GM23248 (cell line): ENCODE measurements at regions not wholly inside any gene's neighbourhood (a gene's known extent, or its start where the extent isn't known, plus 50 kb on each side); places are given as distances from the start of the nearest gene placed in this dataset.

Experiments used
- DNase-seq: peaks from one replicate; pipeline ENCODE4 v3.0.0-alpha.2; 2015
- H2AFZ ChIP-seq: fragments of 200-600 bp; sonication (generic); 2 replicates; pipeline ENCODE4 v1.6.1; 2016; ENCODE audit warnings: antibody characterized with exemption
- H3F3A ChIP-seq: fragments of 200-600 bp; sonication (generic); 2 replicates; pipeline ENCODE4 v1.6.1; 2016; ENCODE audit warnings: mild to moderate bottlenecking, antibody characterized with exemption, mixed run types; ENCODE audit not compliant: insufficient read depth
- H3K27ac ChIP-seq: fragments of 200-600 bp; sonication (generic); 2 replicates; pipeline ENCODE4 v1.5.1; 2016; ENCODE audit warnings: mild to moderate bottlenecking
- H3K27me3 ChIP-seq: fragments of 200-600 bp; sonication (generic); replicated peaks from 2 replicates; pipeline ENCODE4 v1.6.1; 2016; ENCODE audit warnings: mild to moderate bottlenecking; ENCODE audit not compliant: insufficient read depth
- H3K36me3 ChIP-seq: fragments of 200-600 bp; sonication (generic); 2 replicates; pipeline ENCODE4 v1.6.1; 2016; ENCODE audit warnings: low read depth, mild to moderate bottlenecking
- H3K4me1 ChIP-seq: fragments of 200-600 bp; sonication (generic); 2 replicates; pipeline ENCODE4 v1.6.1; 2016; ENCODE audit warnings: mild to moderate bottlenecking; ENCODE audit not compliant: insufficient read depth
- H3K4me2 ChIP-seq: fragments of 200-600 bp; sonication (generic); one replicate; pipeline ENCODE4 v1.6.1; 2016; ENCODE audit warnings: mild to moderate bottlenecking; ENCODE audit not compliant: unreplicated experiment
- H3K4me3 ChIP-seq: fragments of 200-600 bp; sonication (generic); 2 replicates; pipeline ENCODE4 v1.5.1; 2016; ENCODE audit warnings: mild to moderate bottlenecking
- H3K79me2 ChIP-seq: fragments of 200-600 bp; sonication (generic); 2 replicates; pipeline ENCODE4 v1.6.1; 2016; ENCODE audit warnings: mild to moderate bottlenecking; ENCODE audit not compliant: insufficient read depth
- H3K9ac ChIP-seq: fragments of 200-600 bp; sonication (generic); 2 replicates; pipeline ENCODE4 v1.6.1; 2016; ENCODE audit warnings: mild to moderate bottlenecking
- H3K9me2 ChIP-seq: fragments of 200-600 bp; sonication (generic); 2 replicates; pipeline ENCODE4 v1.6.1; 2016; ENCODE audit warnings: mixed run types, mild to moderate bottlenecking, moderate library complexity; ENCODE audit not compliant: insufficient read depth
- H3K9me3 ChIP-seq: fragments of 200-600 bp; sonication (generic); one replicate; pipeline ENCODE4 v1.6.1; 2017; ENCODE audit warnings: low read depth
- H4K20me1 ChIP-seq: fragments of 200-600 bp; sonication (generic); 2 replicates; pipeline ENCODE4 v1.6.0; 2016; ENCODE audit not compliant: insufficient read depth
- EZH2 ChIP-seq: fragments of 200-600 bp; sonication (generic); IDR thresholded peaks from 2 replicates; pipeline ENCODE4 v1.6.1; 2018; ENCODE audit warnings: antibody characterized with exemption, mild to moderate bottlenecking; ENCODE audit not compliant: insufficient read depth, poor library complexity, severe bottlenecking
- EZH2phosphoT487 ChIP-seq: fragments of 200-600 bp; sonication (generic); IDR thresholded peaks from 2 replicates; pipeline ENCODE4 v1.6.1; 2018; ENCODE audit warnings: antibody characterized with exemption, moderate library complexity, mild to moderate bottlenecking, low read depth; ENCODE audit not compliant: insufficient read depth
- WGBS, 2 experiments: methylation state at CpG; one replicate each; pipeline ENCODE4 v1.1.6; 2015 to 2017; ENCODE audit warnings: low lambda C conversion rate in 2 of 2, low coverage in 1 of 2; ENCODE audit errors: missing lambda C conversion rate in 2 of 2; 5-methylcytosine and 5-hydroxymethylcytosine counted together
- in situ Hi-C: fragments of 300-500 bp; cut with MboI; formaldehyde crosslinking; loops from 2 replicates; pipeline ENCODE4 v1.15.0; 2020

DNA sequence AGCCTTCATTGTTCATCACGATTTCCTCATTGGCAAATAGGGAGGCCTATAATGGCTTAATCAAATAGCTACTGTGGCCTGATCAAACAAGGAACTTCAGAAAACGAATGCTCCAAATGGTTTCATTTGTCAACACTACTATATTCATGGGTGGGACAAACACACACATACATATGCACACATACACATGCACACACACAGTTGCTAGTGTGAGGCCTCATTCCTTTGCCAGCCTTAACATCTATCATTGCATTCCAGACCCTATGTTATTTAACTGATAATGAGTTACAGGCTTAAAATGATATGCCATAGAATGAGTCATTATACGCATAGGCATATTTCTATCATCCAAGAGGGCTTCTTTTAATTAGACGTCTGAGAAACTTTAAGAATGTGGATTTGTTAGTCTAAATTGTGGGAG is 140.2 kb downstream of the KLF5 start:
- H3K4me1 ChIP-seq, result peaks cover 18% of the 10 kb centered on the region
- no peak overlapping the region for H2AFZ ChIP-seq
- no peak for DNase-seq
- no peak overlapping the region for H3K27ac ChIP-seq
- in situ Hi-C loops, result no loop called here
- H3K27me3 ChIP-seq, result no peaks in the 10 kb centered on the region
- 34 to 41% methylated on average over 4 of the region's 4 CpGs for WGBS, 2 experiments
- TF ChIP-seq EZH2phosphoT487 (no peak), EZH2 (no peak)
- no peaks in the 10 kb centered on the region for H4K20me1 ChIP-seq
- H3K4me2 ChIP-seq, result no peak overlapping the region
- no peak overlapping the region for H3K4me3 ChIP-seq
- H3K9me3 ChIP-seq, result no peaks in the 10 kb centered on the region
- no peaks in the 10 kb centered on the region for H3F3A ChIP-seq
- no peaks in the 10 kb centered on the region for H3K36me3 ChIP-seq
- H3K9me2 ChIP-seq, result no peaks in the 10 kb centered on the region
- no peaks in the 10 kb centered on the region for H3K79me2 ChIP-seq
- no peak overlapping the region for H3K9ac ChIP-seq

DNA sequence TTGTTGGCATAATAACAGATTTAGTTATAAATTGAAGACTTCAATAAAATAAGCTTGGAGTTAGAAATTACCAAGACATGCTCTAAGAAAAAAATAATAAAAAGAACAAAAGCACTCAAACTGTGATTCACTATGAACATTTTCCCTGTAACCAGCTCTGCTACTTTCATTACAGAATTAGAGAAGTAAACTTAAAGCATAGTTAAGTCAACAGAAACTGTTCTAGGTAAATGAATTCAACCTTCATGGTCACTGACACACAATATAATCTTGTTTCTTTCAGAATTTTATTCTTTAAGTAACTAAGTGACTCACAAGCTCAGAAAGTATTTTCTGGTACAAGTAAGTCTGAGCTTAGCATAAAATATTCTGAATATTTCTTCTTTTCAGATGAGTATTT is 136.3 kb downstream of the KLF5 start:
- Histone ChIP-seq H3K9me2 (no peaks in the 10 kb centered on the region), H3K27ac (no peak overlapping the region), H3K9me3 (no peaks in the 10 kb centered on the region), H2AFZ (no peak overlapping the region), H4K20me1 (no peaks in the 10 kb centered on the region), H3K4me1 (0 out of 2 replicates have a peak, but pooled peaks cover 5% of the 10 kb centered on the region), H3K79me2 (no peaks in the 10 kb centered on the region), H3K27me3 (no peaks in the 10 kb centered on the region), H3K36me3 (no peaks in the 10 kb centered on the region), H3F3A (no peaks in the 10 kb centered on the region), H3K9ac (no peak overlapping the region), H3K4me3 (no peak overlapping the region), H3K4me2 (no peak overlapping the region)
- TF ChIP-seq EZH2phosphoT487 (no peak), EZH2 (no peak)
- in situ Hi-C loops, result no loop called here
- DNase-seq, result no peak

DNA sequence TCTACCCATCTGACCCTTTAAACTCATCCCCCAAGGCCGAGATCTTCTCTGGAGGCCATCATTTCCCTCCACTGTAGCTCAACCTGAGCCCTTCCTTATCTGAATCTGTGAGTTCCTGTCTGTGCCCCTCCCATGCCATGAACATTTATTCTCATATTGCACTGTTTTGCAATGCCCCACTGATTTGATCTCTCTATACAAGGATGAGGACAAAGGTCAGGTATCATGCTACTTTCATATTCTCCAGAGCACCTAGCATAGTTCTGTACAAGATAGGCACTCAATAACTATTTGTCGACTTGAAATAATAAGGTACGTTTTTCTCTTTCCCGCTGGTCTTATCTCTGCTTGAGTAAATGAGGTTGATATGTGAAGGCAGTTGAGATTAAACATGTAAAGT is 135.5 kb downstream of the KLF5 start:
- TF ChIP-seq EZH2phosphoT487 (no peak), EZH2 (no peak)
- Histone ChIP-seq H3K27me3 (no peaks in the 10 kb centered on the region), H3K9me2 (no peaks in the 10 kb centered on the region), H3K36me3 (no peaks in the 10 kb centered on the region), H3K4me2 (no peak overlapping the region), H3K4me1 (0 out of 2 replicates have a peak, but pooled peaks cover 5% of the 10 kb centered on the region), H2AFZ (no peak overlapping the region), H3K9ac (no peak overlapping the region), H3K4me3 (no peak overlapping the region), H3K9me3 (no peaks in the 10 kb centered on the region), H4K20me1 (no peaks in the 10 kb centered on the region), H3K79me2 (no peaks in the 10 kb centered on the region), H3K27ac (no peak overlapping the region), H3F3A (no peaks in the 10 kb centered on the region)
- in situ Hi-C loops, result no loop called here
- no peak for DNase-seq
- 65 to 66% methylated on average over 4 of the region's 4 CpGs for WGBS, 2 experiments

DNA sequence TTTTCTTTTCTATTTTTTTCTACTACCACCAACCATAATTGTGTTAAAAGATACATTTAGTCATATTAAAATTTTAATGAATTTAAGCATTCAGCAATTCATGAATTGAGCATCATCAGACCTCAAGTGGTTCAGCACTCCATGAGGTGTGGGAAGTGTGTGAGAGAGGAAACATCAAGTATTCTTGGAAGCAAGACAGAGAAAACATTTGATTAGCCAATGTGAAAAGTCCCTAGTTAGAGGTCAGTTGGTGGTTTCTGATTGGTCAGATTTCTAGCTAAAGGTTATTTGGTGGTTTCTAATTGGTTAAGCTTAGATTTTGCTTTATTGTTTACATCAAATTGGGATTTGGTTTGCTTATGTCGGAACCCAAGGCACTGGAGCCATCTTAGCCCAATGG is 134.7 kb downstream of the KLF5 start:
- no peak overlapping the region for H3K27ac ChIP-seq
- WGBS, 2 experiments, result 75 to 80% methylated on average over 1 of the region's 1 CpG
- no peak for DNase-seq
- in situ Hi-C loops, result no loop called here
- no peak overlapping the region for H2AFZ ChIP-seq
- no peaks in the 10 kb centered on the region for H3K27me3 ChIP-seq
- TF ChIP-seq EZH2phosphoT487 (no peak), EZH2 (no peak)
- no peaks in the 10 kb centered on the region for H3K79me2 ChIP-seq
- 0 out of 2 replicates have a peak, but pooled peaks cover 5% of the 10 kb centered on the region for H3K4me1 ChIP-seq
- no peaks in the 10 kb centered on the region for H3K9me3 ChIP-seq
- no peaks in the 10 kb centered on the region for H3K36me3 ChIP-seq
- H3K4me3 ChIP-seq, result no peak overlapping the region
- H3K9me2 ChIP-seq, result no peaks in the 10 kb centered on the region
- H3K4me2 ChIP-seq, result no peak overlapping the region
- H3F3A ChIP-seq, result no peaks in the 10 kb centered on the region
- no peak overlapping the region for H3K9ac ChIP-seq
- H4K20me1 ChIP-seq, result no peaks in the 10 kb centered on the region

DNA sequence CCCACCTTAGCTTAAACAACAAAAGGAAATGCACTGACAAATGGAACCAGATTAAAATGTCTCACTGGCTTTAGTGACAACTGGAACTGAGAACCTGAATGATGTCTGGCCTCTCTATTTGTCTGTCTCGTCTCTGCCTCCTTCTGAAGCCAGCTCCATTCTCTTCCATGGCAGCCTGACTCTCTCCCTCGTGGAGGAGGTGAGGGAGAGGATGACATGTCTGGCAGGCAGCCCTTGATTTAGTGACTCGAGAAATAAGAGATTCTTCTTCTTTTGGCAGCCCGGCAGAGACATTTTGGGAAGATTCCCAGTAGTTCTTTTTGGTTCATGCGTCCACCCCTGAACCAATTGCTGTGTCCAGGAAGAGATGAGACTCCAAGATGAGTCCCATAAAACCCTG is 131.7 kb downstream of the KLF5 start:
- Histone ChIP-seq H3K9me3 (no peaks in the 10 kb centered on the region), H3K9me2 (no peaks in the 10 kb centered on the region), H3K4me1 (0 out of 2 replicates have a peak, but pooled peaks cover 5% of the 10 kb centered on the region), H2AFZ (peak overlapping the region; percentile 8; the same call in 1 of the 2 replicates), H3K36me3 (no peaks in the 10 kb centered on the region), H3K79me2 (no peaks in the 10 kb centered on the region), H3K4me3 (no peak overlapping the region), H4K20me1 (no peaks in the 10 kb centered on the region), H3K27ac (no peak overlapping the region), H3F3A (no peaks in the 10 kb centered on the region), H3K4me2 (peak overlapping the region; percentile 16), H3K9ac (no peak overlapping the region), H3K27me3 (no peaks in the 10 kb centered on the region)
- in situ Hi-C loops, result no loop called here
- peak; percentile 11 for DNase-seq
- TF ChIP-seq EZH2 (no peak), EZH2phosphoT487 (no peak)
- WGBS, 2 experiments, result 6% methylated on average over 5 of the region's 5 CpGs
